Astrocyte (in vitro differentiated cells and primary cell): ENCODE measurements at regions not wholly inside any gene's neighbourhood (a gene's known extent, or its start where the extent isn't known, plus 50 kb on each side); places are given as distances from the start of the nearest gene placed in this dataset.

Source experiments
- CTCF ChIP-seq: IDR thresholded peaks from 2 replicates; pipeline ENCODE4 v1.5.1; 2011; ENCODE audit warnings: low read depth, mild to moderate bottlenecking, inconsistent platforms, low read length, moderate library complexity; ENCODE audit not compliant: insufficient read depth
- EZH2 ChIP-seq: IDR thresholded peaks from 2 replicates; pipeline ENCODE4 v1.6.1; 2012; ENCODE audit warnings: mild to moderate bottlenecking, low read length, inconsistent platforms; ENCODE audit not compliant: insufficient read depth

GRCh38 chr4:152165846-152166245 is 370.0 kb downstream of the FBXW7 start:
- TF ChIP-seq CTCF = no peak
- TF ChIP-seq EZH2 = no peak
